Activated T-helper 1 cell treated with Interleukin-2 at 50 U/mL for 16 hours (primary cell): ENCODE measurements at regions not wholly inside any gene's neighbourhood (a gene's known extent, or its start where the extent isn't known, plus 50 kb on each side); places are given as distances from the start of the nearest gene placed in this dataset.
"Not testable (repeated sequence)": the region's sequence is repeated elsewhere in the genome, so short reads cannot be mapped to it uniquely, and the experiment has no call there.

Experiments used
- DNase-seq: peaks from one replicate; pipeline ENCODE4 v3.0.0-alpha.2; 2020; ENCODE audit warnings: low read depth

- DNase-seq, result no peak
These were observed 214.8 kb upstream of the KLF14 start for GRCh38 chr7:130948822-130949221.

GRCh38 chr7:130949550-130949949 is 215.5 kb upstream of the KLF14 start:
- no peak for DNase-seq

GRCh38 chr7:130950054-130950453 is 216.0 kb upstream of the KLF14 start:
- DNase-seq, result no peak

- no peak for DNase-seq
These were observed 216.7 kb upstream of the KLF14 start for GRCh38 chr7:130950741-130951140.

- DNase-seq, result no peak
These were observed 217.4 kb upstream of the KLF14 start for GRCh38 chr7:130951303-130951975.

GRCh38 chr7:130951976-130952876 is 218.2 kb upstream of the KLF14 start:
- no peak for DNase-seq

GRCh38 chr7:130953196-130953595 is 219.2 kb upstream of the KLF14 start:
- no peak for DNase-seq

GRCh38 chr7:130954918-130955564 is 221.0 kb upstream of the KLF14 start:
- no peak for DNase-seq

- DNase-seq, result no peak
These were observed 221.5 kb upstream of the KLF14 start for GRCh38 chr7:130955565-130955919.

- DNase-seq, result no peak
These were observed 222.6 kb upstream of the KLF14 start for GRCh38 chr7:130956417-130957136.

GRCh38 chr7:130957137-130957513 is 223.1 kb upstream of the KLF14 start:
- DNase-seq, result no peak

- not testable (repeated sequence) for DNase-seq
These were observed 223.9 kb upstream of the KLF14 start for GRCh38 chr7:130957722-130958435.

- no peak for DNase-seq
These were observed 224.8 kb upstream of the KLF14 start for GRCh38 chr7:130958846-130959245.

GRCh38 chr7:130959743-130960207 is 225.8 kb upstream of the KLF14 start:
- DNase-seq, result no peak

GRCh38 chr7:130960208-130960988 is 226.4 kb upstream of the KLF14 start:
- DNase-seq, result no peak

GRCh38 chr7:130961128-130961601 is 227.2 kb upstream of the KLF14 start:
- DNase-seq, result peak; percentile 52

- no peak for DNase-seq
These were observed 228.1 kb upstream of the KLF14 start for GRCh38 chr7:130962109-130962508.

GRCh38 chr7:130963339-130963738 is 229.3 kb upstream of the KLF14 start:
- no peak for DNase-seq

- DNase-seq, result no peak
These were observed 231.5 kb upstream of the KLF14 start for GRCh38 chr7:130965515-130965914.

GRCh38 chr7:130966246-130967009 is 232.4 kb upstream of the KLF14 start:
- DNase-seq, result no peak
